Thyroid gland (tissue), 4 donors: ENCODE measurements at regions not wholly inside any gene's neighbourhood (a gene's known extent, or its start where the extent isn't known, plus 50 kb on each side); places are given as distances from the start of the nearest gene placed in this dataset.

Source experiments
- POLR2A ChIP-seq, 2 donors: fragments of 450-650 bp; IDR thresholded peaks; one replicate each; pipeline ENCODE4 v1.6.1; 2017; ENCODE audit warnings: antibody characterized with exemption in 2 of 2, mild to moderate bottlenecking in 2 of 2, moderate library complexity in 1 of 2
- TF ChIP-seq, protein P1 (sequence below), 6 experiments: fragments of 200-600 bp in 3 of 6; fragments of 450-650 bp in 3 of 6; sonication (generic) in 3 of 6; IDR thresholded peaks; one replicate each; pipeline ENCODE4 v1.5.1; 2016 to 2019; ENCODE audit warnings: antibody characterized with exemption in 6 of 6, mild to moderate bottlenecking in 2 of 6, inconsistent platforms in 1 of 6, moderate library complexity in 1 of 6

DNA sequence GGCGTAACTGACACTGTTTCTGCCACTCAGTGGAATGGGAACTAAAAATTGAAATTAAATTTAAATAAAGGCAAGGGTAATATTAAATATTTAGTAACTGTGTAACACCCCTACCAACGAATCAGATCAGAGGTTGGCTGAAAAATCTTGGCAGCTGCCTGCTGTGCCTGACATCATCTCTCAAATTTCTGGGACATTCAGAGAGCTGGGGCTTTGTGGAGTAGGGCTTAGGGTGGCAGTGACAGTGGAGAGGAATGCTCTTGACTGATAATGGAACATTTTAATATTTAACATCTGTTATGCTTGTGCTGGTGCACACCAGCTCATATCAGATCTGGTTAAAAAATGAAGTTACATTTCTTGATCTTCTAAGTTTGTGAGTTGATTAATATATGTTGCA is 62.2 kb downstream of the RFPL4B start:
- TF ChIP-seq, protein P1, sequence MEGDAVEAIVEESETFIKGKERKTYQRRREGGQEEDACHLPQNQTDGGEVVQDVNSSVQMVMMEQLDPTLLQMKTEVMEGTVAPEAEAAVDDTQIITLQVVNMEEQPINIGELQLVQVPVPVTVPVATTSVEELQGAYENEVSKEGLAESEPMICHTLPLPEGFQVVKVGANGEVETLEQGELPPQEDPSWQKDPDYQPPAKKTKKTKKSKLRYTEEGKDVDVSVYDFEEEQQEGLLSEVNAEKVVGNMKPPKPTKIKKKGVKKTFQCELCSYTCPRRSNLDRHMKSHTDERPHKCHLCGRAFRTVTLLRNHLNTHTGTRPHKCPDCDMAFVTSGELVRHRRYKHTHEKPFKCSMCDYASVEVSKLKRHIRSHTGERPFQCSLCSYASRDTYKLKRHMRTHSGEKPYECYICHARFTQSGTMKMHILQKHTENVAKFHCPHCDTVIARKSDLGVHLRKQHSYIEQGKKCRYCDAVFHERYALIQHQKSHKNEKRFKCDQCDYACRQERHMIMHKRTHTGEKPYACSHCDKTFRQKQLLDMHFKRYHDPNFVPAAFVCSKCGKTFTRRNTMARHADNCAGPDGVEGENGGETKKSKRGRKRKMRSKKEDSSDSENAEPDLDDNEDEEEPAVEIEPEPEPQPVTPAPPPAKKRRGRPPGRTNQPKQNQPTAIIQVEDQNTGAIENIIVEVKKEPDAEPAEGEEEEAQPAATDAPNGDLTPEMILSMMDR (IDR thresholded peaks at IDR 0.05): no peak
- TF ChIP-seq POLR2A (IDR thresholded peaks at IDR 0.05): no peak
